T-helper 2 cell (primary cell): ENCODE measurements at regions not wholly inside any gene's neighbourhood (a gene's known extent, or its start where the extent isn't known, plus 50 kb on each side); places are given as distances from the start of the nearest gene placed in this dataset.
"Not testable (repeated sequence)": the region's sequence is repeated elsewhere in the genome, so short reads cannot be mapped to it uniquely, and the experiment has no call there.

Experiments
- DNase-seq, 5 experiments: peaks; one replicate each; pipeline versions ENCODE4 v3.0.0 to v3.0.0-alpha.2; 2012 to 2022

DNA sequence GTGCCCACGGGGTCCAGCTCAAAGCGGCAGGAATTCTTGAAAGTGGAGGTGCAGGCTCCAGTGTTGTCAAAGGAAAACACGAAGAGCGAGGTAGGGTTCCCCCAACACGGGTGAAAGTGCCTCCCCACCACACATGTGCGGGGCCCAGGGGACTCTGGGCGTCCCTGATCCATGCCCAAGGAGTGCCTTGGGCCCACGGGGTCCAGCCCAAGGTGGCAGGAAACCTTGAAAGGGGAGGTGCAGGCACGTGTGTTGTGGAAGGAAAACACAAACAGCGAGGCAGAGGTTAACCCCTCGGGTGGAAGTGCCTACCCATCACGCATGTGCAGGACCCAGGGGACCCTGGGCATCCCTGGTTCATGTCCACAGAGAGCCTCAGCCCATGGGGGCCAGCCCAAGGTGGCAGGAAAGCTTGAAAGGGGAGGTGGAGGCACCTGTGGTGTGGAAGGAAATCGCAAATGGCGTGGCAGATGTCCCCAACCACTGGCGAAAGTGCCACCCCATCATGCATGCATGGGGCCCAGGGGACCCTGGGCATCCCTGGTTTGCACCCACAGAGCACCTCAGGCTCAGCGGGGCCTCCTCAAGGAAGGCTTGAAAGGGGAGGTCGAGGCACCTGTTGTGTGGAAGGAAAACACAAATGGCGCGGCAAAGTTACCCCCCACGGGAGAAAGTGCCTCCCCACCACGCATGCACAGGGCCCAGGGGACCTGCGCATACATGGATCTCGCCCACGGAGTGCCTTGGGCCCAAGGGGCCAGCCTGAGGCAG, 584.6 kb downstream of the ALG10 start:
- no peak for DNase-seq

DNA sequence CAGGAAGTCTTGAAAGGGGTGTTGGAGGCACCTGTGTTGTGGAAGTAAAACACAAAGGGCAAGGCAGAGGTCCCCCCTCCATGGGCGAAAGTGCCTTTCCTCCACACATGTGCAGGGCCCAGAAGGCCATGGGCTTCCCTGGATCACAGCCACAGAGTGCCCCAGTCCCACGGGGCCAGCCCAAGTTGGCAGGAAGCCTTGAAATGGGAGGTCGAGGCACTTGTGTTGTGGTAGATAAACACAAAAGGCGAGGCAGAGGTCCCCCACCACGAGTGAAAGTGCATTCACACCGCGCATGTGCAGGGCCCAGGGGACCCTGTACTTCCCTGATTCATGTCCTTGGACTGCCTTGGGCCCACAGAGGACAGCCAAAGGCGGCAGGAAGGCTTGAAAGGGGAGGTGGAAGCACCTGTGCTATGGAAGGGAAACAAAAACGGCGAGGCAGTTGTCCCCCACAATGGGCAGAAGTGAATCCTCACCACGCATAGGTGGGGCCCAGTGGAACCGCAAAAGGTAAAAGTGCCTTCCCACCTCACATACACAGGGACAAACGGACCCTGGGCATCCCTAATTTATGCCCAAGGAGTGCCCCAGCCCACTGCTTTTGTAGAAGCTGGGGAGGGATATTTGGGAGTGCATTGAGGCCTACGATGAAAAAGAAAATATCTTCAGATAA, 585.4 kb downstream of the ALG10 start:
- no peak for DNase-seq

DNA sequence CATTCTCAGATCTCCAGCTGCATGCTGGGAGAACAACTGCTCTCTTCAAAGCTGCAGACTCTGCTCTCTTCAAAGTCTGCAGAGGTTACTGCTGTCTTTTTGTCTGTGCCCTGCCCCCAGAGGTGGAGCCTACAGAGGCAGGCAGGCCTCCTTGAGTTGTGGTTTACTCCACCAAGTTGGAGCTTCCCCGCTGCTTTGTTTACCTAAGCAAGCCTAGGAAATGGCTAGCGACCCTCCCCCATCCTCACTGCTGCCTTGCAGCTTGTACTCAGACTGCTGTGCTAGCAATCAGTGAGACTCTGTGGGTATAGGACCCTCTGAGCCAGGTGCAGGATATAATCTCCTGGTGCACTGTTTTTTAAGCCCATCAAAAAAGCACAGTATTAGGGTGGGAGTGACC, 591.7 kb downstream of the ALG10 start:
- DNase-seq, result not testable (repeated sequence)

DNA sequence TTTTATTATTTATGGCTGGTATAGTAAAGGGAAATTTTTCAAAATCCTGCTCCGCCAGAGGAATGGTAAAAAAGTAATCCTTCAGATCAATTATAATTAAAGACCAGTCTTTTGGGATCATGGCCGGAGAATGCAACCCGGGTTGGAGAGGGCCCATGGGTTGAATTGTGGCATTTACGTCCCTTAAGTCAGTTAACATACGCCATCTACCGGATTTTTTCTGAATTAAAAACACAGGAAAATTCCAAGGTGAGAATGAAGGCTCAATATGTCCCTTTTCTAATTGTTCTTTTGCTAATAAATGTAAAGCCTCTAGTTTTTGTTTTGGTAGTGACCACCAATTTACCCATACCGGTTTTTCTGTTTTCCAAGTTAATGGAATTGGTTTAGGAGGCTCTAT, 602.8 kb downstream of the ALG10 start:
- DNase-seq, result no peak

DNA sequence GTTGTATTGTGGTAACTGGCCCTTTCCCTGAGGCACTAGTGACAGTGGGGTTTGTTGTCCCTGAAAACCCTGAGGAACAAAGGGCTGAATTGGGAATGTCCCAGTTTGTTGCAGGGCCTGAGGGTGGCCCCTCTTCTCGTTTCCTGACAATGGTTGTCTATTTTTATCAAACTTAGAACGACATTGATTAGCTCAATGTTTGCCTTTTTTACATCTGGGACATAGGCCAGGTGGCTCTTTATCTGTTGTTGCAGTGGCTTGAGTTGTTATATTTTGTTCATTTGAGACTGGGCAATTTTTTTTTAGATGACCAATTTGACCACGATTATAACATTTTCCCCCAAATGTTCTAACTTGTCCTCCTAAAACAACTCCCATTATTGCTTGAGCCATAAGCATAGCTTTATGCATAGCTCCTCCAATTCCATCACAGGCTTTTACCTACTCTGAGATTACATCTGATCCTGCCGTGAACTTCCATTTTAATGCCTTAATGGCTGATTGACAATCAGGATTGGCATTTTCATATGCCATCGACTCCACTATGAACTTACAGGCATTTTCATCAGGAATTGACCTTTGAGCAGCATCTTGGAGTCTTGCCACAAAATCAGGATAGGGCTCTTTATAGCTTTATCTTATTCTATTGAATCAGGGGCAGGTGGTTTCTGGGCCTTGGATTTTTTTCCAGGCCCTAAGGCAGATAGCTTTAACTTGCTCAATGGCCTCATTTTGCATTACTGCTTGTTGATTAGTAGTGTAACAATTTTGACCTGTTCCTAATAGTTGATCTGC, 604.3 kb downstream of the ALG10 start:
- DNase-seq, result no peak
